AG09319 (cell line): ENCODE measurements at regions not wholly inside any gene's neighbourhood (a gene's known extent, or its start where the extent isn't known, plus 50 kb on each side); places are given as distances from the start of the nearest gene placed in this dataset.

ENCODE experiments used
- DNase-seq: peaks from one replicate; pipeline ENCODE4 v3.0.0-alpha.2; 2010; ENCODE audit warnings: low read depth; ENCODE audit errors: extremely low read depth
- CTCF ChIP-seq: IDR thresholded peaks from 2 replicates; pipeline ENCODE4 v1.5.1; 2011; ENCODE audit warnings: low read depth, mild to moderate bottlenecking, inconsistent platforms, low read length, moderate library complexity

- DNase-seq, result no peak
- no peak for TF ChIP-seq CTCF
Observed at GRCh38 chr11:92765082-92765840, 204.2 kb upstream of the MTNR1B start.

GRCh38 chr11:92765965-92766371, 203.5 kb upstream of the MTNR1B start:
- no peak for DNase-seq

DNA sequence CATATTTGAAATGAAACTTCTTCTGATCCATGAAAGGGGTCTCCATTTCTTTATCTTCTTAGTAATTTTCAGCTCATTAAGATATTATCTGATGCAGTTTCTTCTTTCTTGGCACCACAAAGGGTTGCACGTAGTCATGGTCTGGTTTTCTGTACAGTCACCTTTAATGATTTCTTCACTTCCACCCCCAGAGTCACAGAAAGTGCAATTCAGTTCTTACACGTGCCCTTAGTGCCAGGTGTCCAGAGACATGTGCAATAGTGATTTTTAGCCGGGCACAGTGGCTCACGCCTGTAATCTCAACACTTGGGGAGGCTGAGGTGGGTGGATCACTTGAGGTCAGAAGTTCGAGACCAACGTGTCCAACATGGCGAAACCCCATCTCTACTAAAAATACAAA, 202.8 kb upstream of the MTNR1B start:
- TF ChIP-seq CTCF, result no peak
- no peak for DNase-seq

More at GRCh38 chr11:92765965-92766371, 203.5 kb upstream of the MTNR1B start:
- TF ChIP-seq CTCF, result no peak

DNA sequence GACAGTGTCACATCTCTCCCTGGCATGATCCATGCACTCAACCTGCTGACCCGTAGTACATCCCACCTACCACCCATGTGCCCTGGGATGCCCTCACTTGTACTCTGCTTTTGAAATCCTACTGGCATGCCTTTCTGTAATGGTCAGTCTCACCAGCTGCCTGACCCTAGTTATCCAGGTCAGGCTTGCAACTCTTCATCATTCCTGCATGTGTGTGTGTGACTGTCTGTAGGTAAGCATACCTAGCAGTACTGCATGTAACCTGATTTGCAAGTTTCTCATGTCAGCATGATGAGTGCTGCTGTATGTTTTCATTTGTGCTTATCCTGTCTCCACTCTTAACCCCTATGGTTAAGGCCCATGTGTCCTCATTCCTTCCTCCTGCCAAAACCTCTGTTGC, 202.0 kb upstream of the MTNR1B start:
- TF ChIP-seq CTCF, result no peak
- DNase-seq, result no peak

- no peak for DNase-seq
- TF ChIP-seq CTCF, result no peak
Observed at GRCh38 chr11:92768121-92768840, 201.2 kb upstream of the MTNR1B start.

DNA sequence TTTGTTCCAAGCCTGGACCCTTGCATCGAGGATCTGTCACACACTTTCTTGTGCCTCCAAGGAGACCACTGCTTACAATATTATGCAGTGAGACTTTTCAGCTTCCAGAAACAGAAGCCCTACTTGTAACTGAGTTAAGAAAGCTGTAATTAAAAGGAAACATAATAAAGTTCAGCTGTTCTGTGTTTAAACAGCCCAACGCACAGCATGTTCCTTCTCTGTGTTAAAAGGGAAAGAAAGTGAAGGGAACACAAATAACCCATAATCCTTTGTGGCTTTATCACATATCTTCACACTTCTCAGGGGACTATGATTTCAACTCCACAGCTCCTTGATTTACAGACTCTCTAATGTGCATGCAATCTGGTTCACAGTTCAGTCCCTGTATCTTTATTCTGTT, 200.3 kb upstream of the MTNR1B start:
- no peak for DNase-seq
- TF ChIP-seq CTCF, result no peak

- TF ChIP-seq CTCF, result no peak
- no peak for DNase-seq
Observed at GRCh38 chr11:92770419-92770818, 199.0 kb upstream of the MTNR1B start.
